HG03571 (cell line): ENCODE measurements at regions not wholly inside any gene's neighbourhood (a gene's known extent, or its start where the extent isn't known, plus 50 kb on each side); places are given as distances from the start of the nearest gene placed in this dataset.
"Not testable (repeated sequence)": the region's sequence is repeated elsewhere in the genome, so short reads cannot be mapped to it uniquely, and the experiment has no call there.

Experiments used
- ATAC-seq: cut with Tn5 transposase; IDR thresholded peaks from one replicate; pipeline ENCODE4 v1.9.1; 2021; ENCODE audit not compliant: unreplicated experiment

GRCh38 chr13:89153941-89154340, 1482.8 kb downstream of the SLITRK5 start:
- ATAC-seq: no peak

GRCh38 chr13:89163096-89163495, 1491.9 kb downstream of the SLITRK5 start:
- no peak for ATAC-seq

- no peak for ATAC-seq
These were observed 1494.5 kb downstream of the SLITRK5 start for GRCh38 chr13:89165685-89166084.

- ATAC-seq: no peak
These were observed 1498.8 kb downstream of the SLITRK5 start for GRCh38 chr13:89169951-89170350.

GRCh38 chr13:89181041-89181440, 1509.9 kb downstream of the SLITRK5 start:
- no peak for ATAC-seq

- no peak for ATAC-seq
These were observed 1528.0 kb downstream of the SLITRK5 start for GRCh38 chr13:89199138-89199537.

- no peak for ATAC-seq
These were observed 1533.3 kb downstream of the SLITRK5 start for GRCh38 chr13:89204435-89204834.

- no peak for ATAC-seq
These were observed 1534.8 kb downstream of the SLITRK5 start for GRCh38 chr13:89205856-89206520.

GRCh38 chr13:89212186-89212585, 1541.0 kb downstream of the SLITRK5 start:
- ATAC-seq: no peak

- no peak for ATAC-seq
These were observed 1543.0 kb downstream of the SLITRK5 start for GRCh38 chr13:89214185-89214584.

GRCh38 chr13:89215319-89215718, 1544.1 kb downstream of the SLITRK5 start:
- not testable (repeated sequence) for ATAC-seq

GRCh38 chr13:89217813-89218212, 1546.6 kb downstream of the SLITRK5 start:
- ATAC-seq: no peak

- ATAC-seq: no peak
These were observed 1550.5 kb downstream of the SLITRK5 start for GRCh38 chr13:89221557-89222158.

- no peak for ATAC-seq
These were observed 1556.2 kb downstream of the SLITRK5 start for GRCh38 chr13:89227356-89227755.

GRCh38 chr13:89238496-89238895, 1567.3 kb downstream of the SLITRK5 start:
- ATAC-seq: no peak

GRCh38 chr13:89239361-89240127, 1568.4 kb downstream of the SLITRK5 start:
- no peak for ATAC-seq

GRCh38 chr13:89255844-89256406, 1584.8 kb downstream of the SLITRK5 start:
- no peak for ATAC-seq

- ATAC-seq: no peak
These were observed 1596.6 kb downstream of the SLITRK5 start for GRCh38 chr13:89267734-89268133.

- ATAC-seq: no peak
These were observed 1598.6 kb downstream of the SLITRK5 start for GRCh38 chr13:89269737-89270136.

GRCh38 chr13:89270736-89271135, 1599.6 kb downstream of the SLITRK5 start:
- ATAC-seq: no peak

- no peak for ATAC-seq
These were observed 1608.2 kb downstream of the SLITRK5 start for GRCh38 chr13:89279374-89279773.

- no peak for ATAC-seq
These were observed 1610.2 kb downstream of the SLITRK5 start for GRCh38 chr13:89281331-89281730.
